GM12878 (cell line): ENCODE measurements at regions not wholly inside any gene's neighbourhood (a gene's known extent, or its start where the extent isn't known, plus 50 kb on each side); places are given as distances from the start of the nearest gene placed in this dataset.

Experiments
- ATAC-seq: fragments of 200-7000 bp; cut with Tn5 transposase; 3 replicates; pipeline ENCODE4 v1.9.1; 2020; ENCODE audit warnings: mild to moderate bottlenecking, moderate library complexity
- BruUV-seq: library from RNA; stranded (reverse); fragments of 400-500 nt; replicated peaks from 2 replicates; lab custom pipeline; 2021; lab: Mats Ljungman, UMichigan
- CTCF ChIA-PET: fragments of 300-600 bp; sonication (Branson Sonifier 250); formaldehyde crosslinking; extraction: SDS; loops from one replicate; lab custom pipeline; 2021; ENCODE audit warnings: inconsistent platforms; lab: Yijun Ruan, JAX
- POLR2A ChIA-PET: fragments of 350-600 bp; formaldehyde crosslinking; extraction: SDS; loops from one replicate; lab custom pipeline; 2021; ENCODE audit warnings: inconsistent platforms; lab: Charles Lee
- RAD21 ChIA-PET: fragments of 300-600 bp; sonication (Branson Sonifier 250); formaldehyde crosslinking; loops from one replicate; lab custom pipeline; 2023; ENCODE audit warnings: antibody characterized with exemption; ENCODE audit not compliant: unreplicated experiment; lab: Charles Lee
- SMC1A ChIA-PET: fragments of 300-600 bp; sonication (Branson Sonifier 250); formaldehyde crosslinking; loops from one replicate; lab custom pipeline; 2023; ENCODE audit not compliant: unreplicated experiment, uncharacterized antibody; lab: Charles Lee
- DNase-seq: peaks from one replicate; pipeline ENCODE4 v3.0.0-alpha.2; 2011; ENCODE audit warnings: low read depth, low spot score
- FAIRE-seq: peaks from 3 replicates; lab custom pipeline; 2011; peaks lifted over from hg19 to GRCh38; lab: Jason Lieb, UNC
- H2AFZ ChIP-seq: 2 replicates; pipeline ENCODE4 v1.6.0; 2011; ENCODE audit warnings: low read depth, low read length, control low read depth; ENCODE audit not compliant: control insufficient read depth
- H3K27ac ChIP-seq: 2 replicates; pipeline ENCODE4 v1.5.1; 2011; ENCODE audit warnings: control low read depth; ENCODE audit not compliant: control insufficient read depth, insufficient read depth
- H3K27me3 ChIP-seq, 2 experiments: replicated peaks in 1 of 2; 2 replicates each; pipeline versions ENCODE4 v1.6.0 to v1.6.1; 2011; ENCODE audit warnings: low read length in 1 of 2; ENCODE audit not compliant: control insufficient read depth in 2 of 2, insufficient read depth in 2 of 2
- H3K36me3 ChIP-seq, 2 experiments: 2 replicates each; pipeline ENCODE4 v1.5.1; 2011; ENCODE audit warnings: low read length in 1 of 2; ENCODE audit not compliant: control insufficient read depth in 2 of 2, insufficient read depth in 2 of 2
- H3K4me1 ChIP-seq: 2 replicates; pipeline ENCODE4 v1.6.1; 2011; ENCODE audit warnings: mild to moderate bottlenecking, low read length, moderate library complexity, mixed read lengths; ENCODE audit not compliant: control insufficient read depth, insufficient read depth
- H3K4me2 ChIP-seq: 2 replicates; pipeline ENCODE4 v1.6.0; 2011; ENCODE audit warnings: control low read depth; ENCODE audit not compliant: control insufficient read depth, insufficient read depth
- H3K4me3 ChIP-seq: fragments of 200-600 bp; sonication (generic); 2 replicates; pipeline ENCODE4 v1.5.1; 2016
- H3K79me2 ChIP-seq: 2 replicates; pipeline ENCODE4 v1.6.0; 2011; ENCODE audit warnings: low read length; ENCODE audit not compliant: control insufficient read depth, insufficient read depth
- H3K9ac ChIP-seq: 2 replicates; pipeline ENCODE4 v1.8.0; 2011; ENCODE audit warnings: low read length, control low read depth, mixed read lengths; ENCODE audit not compliant: control insufficient read depth, insufficient read depth
- H3K9me3 ChIP-seq: replicated peaks from 3 replicates; pipeline ENCODE4 v1.5.1; 2011; ENCODE audit warnings: mild to moderate bottlenecking, low read length; ENCODE audit not compliant: control insufficient read depth, insufficient read depth
- H4K20me1 ChIP-seq: 2 replicates; pipeline ENCODE4 v1.6.0; 2011; ENCODE audit not compliant: control insufficient read depth, insufficient read depth
- BACH1 ChIP-seq: fragments of 450-650 bp; IDR thresholded peaks from 2 replicates; pipeline ENCODE4 v1.6.1; 2017; ENCODE audit warnings: mild to moderate bottlenecking, borderline replicate concordance
- BCL11A ChIP-seq: IDR thresholded peaks from 2 replicates; pipeline ENCODE4 v1.6.1; 2011; ENCODE audit warnings: low read depth, low read length
- KAT2A ChIP-seq: conservative IDR thresholded peaks from 2 replicates; pipeline ENCODE4 v1.6.1; 2011; ENCODE audit warnings: low read depth, low read length; ENCODE audit not compliant: control insufficient read depth
- NFIC ChIP-seq: IDR thresholded peaks from 2 replicates; pipeline ENCODE4 v1.6.1; 2012; ENCODE audit warnings: low read depth, mild to moderate bottlenecking, inconsistent platforms, low read length, moderate library complexity
- NRF1 ChIP-seq: conservative IDR thresholded peaks from 2 replicates; pipeline ENCODE4 v1.6.1; 2011; ENCODE audit warnings: mild to moderate bottlenecking, low read depth, low read length, improper control_type of control experiment
- SUPT20H ChIP-seq: IDR thresholded peaks from 2 replicates; pipeline ENCODE4 v1.6.1; 2011; ENCODE audit warnings: low read depth, mild to moderate bottlenecking, low read length, moderate library complexity, borderline replicate concordance; ENCODE audit not compliant: control insufficient read depth
- ZNF207 ChIP-seq: fragments of 450-650 bp; IDR thresholded peaks from 2 replicates; pipeline ENCODE4 v1.6.1; 2014; ENCODE audit warnings: antibody characterized with exemption, mild to moderate bottlenecking, borderline replicate concordance
- ZNF217 ChIP-seq: fragments of 450-650 bp; IDR thresholded peaks from 2 replicates; pipeline ENCODE4 v1.6.1; 2017; ENCODE audit warnings: antibody characterized with exemption, mild to moderate bottlenecking
- WGBS: methylation state at CpG from one replicate; pipeline ENCODE4 v1.1.6; 2016; ENCODE audit warnings: low lambda C conversion rate; ENCODE audit not compliant: insufficient replicate concordance, insufficient coverage; ENCODE audit errors: missing lambda C conversion rate; 5-methylcytosine and 5-hydroxymethylcytosine counted together
- in situ Hi-C: fragments of 300-500 bp; cut with MboI; formaldehyde crosslinking; loops from 9 replicates; pipeline ENCODE4 v1.14.3; 2018; ENCODE audit warnings: mixed read lengths
- intact Hi-C: fragments of 100-400 bp; cut with micrococcal nuclease; formaldehyde crosslinking; loops from one replicate; pipeline ENCODE4 v1.14.2; 2022; ENCODE audit not compliant: unreplicated experiment
- TF ChIP-seq, protein P1 (sequence below): IDR thresholded peaks from 2 replicates; pipeline ENCODE4 v1.6.1; 2012; ENCODE audit warnings: mild to moderate bottlenecking, low read depth, low read length
- TF ChIP-seq, protein P2 (sequence below): IDR thresholded peaks from 2 replicates; pipeline ENCODE4 v1.6.1; 2012; ENCODE audit warnings: low read depth, low read length, improper control_type of control experiment

DNA sequence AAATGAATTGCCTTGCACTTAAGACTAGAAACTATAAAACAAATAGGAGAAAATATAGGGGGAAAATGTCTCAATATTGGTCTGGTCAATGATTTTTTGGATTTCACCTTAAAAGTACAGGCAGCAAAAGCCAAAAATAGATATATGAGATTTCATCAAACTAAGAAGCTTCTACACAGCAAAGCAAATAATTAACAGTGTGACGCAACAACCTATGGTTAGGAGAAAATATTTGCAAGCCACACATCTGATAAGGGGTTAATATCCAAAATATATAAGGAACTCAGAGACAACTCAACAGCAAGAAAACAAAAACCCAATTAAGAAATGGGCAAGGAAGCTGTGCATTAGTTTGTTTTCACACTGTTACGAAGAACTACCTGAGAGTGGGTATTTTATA, 89.1 kb downstream of the MAIP1 start:
- FAIRE-seq (no peak), ATAC-seq (no peak), DNase-seq (no peak)
- no peaks in the 10 kb centered on the region; the same call in 2 of the 3 replicates for H3K9me3 ChIP-seq
- ChIA-PET RAD21 (no interaction called here), POLR2A (no interaction called here), SMC1A (no interaction called here), CTCF (no interaction called here)
- H3K27ac ChIP-seq = no peak overlapping the region
- no peaks in the 10 kb centered on the region for H4K20me1 ChIP-seq
- no peak overlapping the region for H3K4me2 ChIP-seq
- H3K9ac ChIP-seq = no peak overlapping the region
- BruUV-seq = no TSS peak
- in situ Hi-C loops (no loop called here), intact Hi-C loops (no loop called here)
- 60% methylated on average over 2 of the region's 2 CpGs for WGBS
- H3K36me3 ChIP-seq = no peaks in the 10 kb centered on the region
- no peak overlapping the region for H3K4me3 ChIP-seq
- H2AFZ ChIP-seq = no peak overlapping the region
- TF ChIP-seq, protein P1, sequence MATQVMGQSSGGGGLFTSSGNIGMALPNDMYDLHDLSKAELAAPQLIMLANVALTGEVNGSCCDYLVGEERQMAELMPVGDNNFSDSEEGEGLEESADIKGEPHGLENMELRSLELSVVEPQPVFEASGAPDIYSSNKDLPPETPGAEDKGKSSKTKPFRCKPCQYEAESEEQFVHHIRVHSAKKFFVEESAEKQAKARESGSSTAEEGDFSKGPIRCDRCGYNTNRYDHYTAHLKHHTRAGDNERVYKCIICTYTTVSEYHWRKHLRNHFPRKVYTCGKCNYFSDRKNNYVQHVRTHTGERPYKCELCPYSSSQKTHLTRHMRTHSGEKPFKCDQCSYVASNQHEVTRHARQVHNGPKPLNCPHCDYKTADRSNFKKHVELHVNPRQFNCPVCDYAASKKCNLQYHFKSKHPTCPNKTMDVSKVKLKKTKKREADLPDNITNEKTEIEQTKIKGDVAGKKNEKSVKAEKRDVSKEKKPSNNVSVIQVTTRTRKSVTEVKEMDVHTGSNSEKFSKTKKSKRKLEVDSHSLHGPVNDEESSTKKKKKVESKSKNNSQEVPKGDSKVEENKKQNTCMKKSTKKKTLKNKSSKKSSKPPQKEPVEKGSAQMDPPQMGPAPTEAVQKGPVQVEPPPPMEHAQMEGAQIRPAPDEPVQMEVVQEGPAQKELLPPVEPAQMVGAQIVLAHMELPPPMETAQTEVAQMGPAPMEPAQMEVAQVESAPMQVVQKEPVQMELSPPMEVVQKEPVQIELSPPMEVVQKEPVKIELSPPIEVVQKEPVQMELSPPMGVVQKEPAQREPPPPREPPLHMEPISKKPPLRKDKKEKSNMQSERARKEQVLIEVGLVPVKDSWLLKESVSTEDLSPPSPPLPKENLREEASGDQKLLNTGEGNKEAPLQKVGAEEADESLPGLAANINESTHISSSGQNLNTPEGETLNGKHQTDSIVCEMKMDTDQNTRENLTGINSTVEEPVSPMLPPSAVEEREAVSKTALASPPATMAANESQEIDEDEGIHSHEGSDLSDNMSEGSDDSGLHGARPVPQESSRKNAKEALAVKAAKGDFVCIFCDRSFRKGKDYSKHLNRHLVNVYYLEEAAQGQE = no peak
- no peak for TF ChIP-seq SUPT20H
- H3K4me1 ChIP-seq = no peaks in the 10 kb centered on the region
- no peaks in the 10 kb centered on the region for H3K79me2 ChIP-seq
- no peaks in the 10 kb centered on the region for H3K27me3 ChIP-seq

DNA sequence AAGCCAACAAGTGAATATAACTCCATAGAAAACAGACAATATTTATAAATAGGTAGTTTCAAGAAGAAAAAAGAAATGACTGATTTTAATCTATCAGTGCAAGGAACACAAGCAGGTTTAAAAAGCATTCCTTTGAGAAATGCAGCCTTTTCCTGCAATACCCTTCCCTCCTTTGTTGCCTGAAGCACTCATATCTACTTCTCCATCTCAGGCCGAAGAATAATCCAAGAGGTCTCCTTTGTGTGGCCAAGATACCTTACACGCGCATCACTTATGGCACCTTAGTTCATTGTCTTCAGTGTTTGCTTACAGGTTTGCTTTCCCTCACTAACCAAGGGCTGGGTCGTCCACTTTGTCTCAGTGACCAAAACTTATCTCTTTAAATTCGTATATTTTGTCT, 93.0 kb downstream of the MAIP1 start:
- 46% methylated on average over 5 of the region's 5 CpGs for WGBS
- H3K4me1 ChIP-seq = no peaks in the 10 kb centered on the region
- intact Hi-C loops (no loop called here), in situ Hi-C loops (no loop called here)
- H4K20me1 ChIP-seq = no peaks in the 10 kb centered on the region
- POLR2A ChIA-PET = no interaction called here
- ATAC-seq = no peak
- no TSS peak for BruUV-seq
- CTCF ChIA-PET = no interaction called here
- H3K36me3 ChIP-seq = no peaks in the 10 kb centered on the region
- H3K4me3 ChIP-seq = no peak overlapping the region
- no peak overlapping the region for H3K27ac ChIP-seq
- peaks cover 0 to 3% of the 10 kb centered on the region in 2 experiments; a peak in 1 of 4 replicates for H3K27me3 ChIP-seq
- H3K9ac ChIP-seq = no peak overlapping the region
- FAIRE-seq = no peak
- no peaks in the 10 kb centered on the region; the same call in 2 of the 3 replicates for H3K9me3 ChIP-seq
- RAD21 ChIA-PET = no interaction called here
- SMC1A ChIA-PET = no interaction called here
- H3K4me2 ChIP-seq = no peak overlapping the region
- no peak for DNase-seq
- H2AFZ ChIP-seq = no peak overlapping the region
- no peaks in the 10 kb centered on the region for H3K79me2 ChIP-seq
- no peak for TF ChIP-seq ZNF217
- TF ChIP-seq NRF1 = no peak
- no peak for TF ChIP-seq KAT2A
- TF ChIP-seq BCL11A = no peak
- TF ChIP-seq, protein P1 = no peak
- TF ChIP-seq, protein P2, sequence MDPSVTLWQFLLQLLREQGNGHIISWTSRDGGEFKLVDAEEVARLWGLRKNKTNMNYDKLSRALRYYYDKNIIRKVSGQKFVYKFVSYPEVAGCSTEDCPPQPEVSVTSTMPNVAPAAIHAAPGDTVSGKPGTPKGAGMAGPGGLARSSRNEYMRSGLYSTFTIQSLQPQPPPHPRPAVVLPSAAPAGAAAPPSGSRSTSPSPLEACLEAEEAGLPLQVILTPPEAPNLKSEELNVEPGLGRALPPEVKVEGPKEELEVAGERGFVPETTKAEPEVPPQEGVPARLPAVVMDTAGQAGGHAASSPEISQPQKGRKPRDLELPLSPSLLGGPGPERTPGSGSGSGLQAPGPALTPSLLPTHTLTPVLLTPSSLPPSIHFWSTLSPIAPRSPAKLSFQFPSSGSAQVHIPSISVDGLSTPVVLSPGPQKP = no peak
- TF ChIP-seq BACH1 = no peak
- no peak for TF ChIP-seq ZNF207
- TF ChIP-seq NFIC = no peak
